Naive thymus-derived CD4-positive, alpha-beta T cell (primary cell): ENCODE measurements at regions not wholly inside any gene's neighbourhood (a gene's known extent, or its start where the extent isn't known, plus 50 kb on each side); places are given as distances from the start of the nearest gene placed in this dataset.

Experiments used
- ATAC-seq: fragments of 150-1000 bp; cut with Tn5 transposase; 2 replicates; pipeline ENCODE4 v1.10.0; 2021; ENCODE audit warnings: mild to moderate bottlenecking, moderate library complexity
- CTCF ChIA-PET: fragments of 350-600 bp; sonication (Branson Sonifier 250); formaldehyde crosslinking; loops from one replicate; lab custom pipeline; 2021; ENCODE audit warnings: antibody characterized with exemption; lab: Charles Lee
- POLR2A ChIA-PET: fragments of 350-600 bp; sonication (Branson Sonifier 250); formaldehyde crosslinking; loops from one replicate; lab custom pipeline; 2021; ENCODE audit warnings: antibody characterized with exemption, inconsistent platforms; lab: Charles Lee
- DNase-seq, 9 donors: peaks; one replicate each; pipeline versions ENCODE4 v3.0.0 to v3.0.0-alpha.2; 2020 to 2022; ENCODE audit warnings: mixed read lengths in 1 of 9
- H3K27ac ChIP-seq: one replicate; pipeline ENCODE4 v1.7.0; 2013; ENCODE audit warnings: mild to moderate bottlenecking, low read depth, low read length, moderate library complexity
- H3K27me3 ChIP-seq, 2 donors: one replicate each; pipeline ENCODE4 v1.7.0; 2013; ENCODE audit warnings: low read length in 2 of 2, mild to moderate bottlenecking in 2 of 2, moderate library complexity in 2 of 2; ENCODE audit not compliant: control insufficient read depth in 2 of 2, insufficient read depth in 2 of 2
- H3K36me3 ChIP-seq, 3 experiments: 1 replicate in 2 of 3; 2 replicates in 1 of 3; pipeline ENCODE4 v1.7.0; 2013; ENCODE audit warnings: low read length in 3 of 3, mild to moderate bottlenecking in 3 of 3, moderate library complexity in 1 of 3; ENCODE audit not compliant: insufficient read depth in 3 of 3, control insufficient read depth in 2 of 3
- H3K4me1 ChIP-seq, 2 donors: one replicate each; pipeline ENCODE4 v1.7.0; 2013; ENCODE audit warnings: low read length in 2 of 2, mild to moderate bottlenecking in 2 of 2, moderate library complexity in 1 of 2; ENCODE audit not compliant: control insufficient read depth in 2 of 2, insufficient read depth in 2 of 2
- H3K4me3 ChIP-seq: 2 replicates; pipeline ENCODE4 v1.7.0; 2013; ENCODE audit warnings: mild to moderate bottlenecking, low read length
- H3K9me3 ChIP-seq, 3 experiments: 1 replicate in 2 of 3; 2 replicates in 1 of 3; pipeline ENCODE4 v1.7.0; 2013; ENCODE audit warnings: low read length in 3 of 3; ENCODE audit not compliant: control insufficient read depth in 2 of 3
- H3K27ac Mint-ChIP-seq, 9 donors: one replicate each; pipeline ENCODE4 v1.8.0; 2020 to 2022; ENCODE audit warnings: mixed read lengths in 9 of 9, mild to moderate bottlenecking in 8 of 9, moderate library complexity in 5 of 9, inconsistent platforms in 2 of 9
- H3K27me3 Mint-ChIP-seq, 5 donors: one replicate each; pipeline ENCODE4 v1.8.0; 2021 to 2022; ENCODE audit warnings: mixed read lengths in 5 of 5, mild to moderate bottlenecking in 1 of 5
- H3K36me3 Mint-ChIP-seq, 5 donors: one replicate each; pipeline ENCODE4 v1.8.0; 2020 to 2022; ENCODE audit warnings: mixed read lengths in 5 of 5, mild to moderate bottlenecking in 3 of 5, inconsistent platforms in 1 of 5
- H3K4me1 Mint-ChIP-seq, 7 donors: one replicate each; pipeline ENCODE4 v1.8.0; 2020 to 2022; ENCODE audit warnings: mixed read lengths in 7 of 7, mild to moderate bottlenecking in 3 of 7, inconsistent platforms in 1 of 7
- H3K4me3 Mint-ChIP-seq, 10 donors: one replicate each; pipeline ENCODE4 v1.8.0; 2020 to 2022; ENCODE audit warnings: mild to moderate bottlenecking in 10 of 10, mixed read lengths in 10 of 10, moderate library complexity in 6 of 10, inconsistent platforms in 2 of 10
- H3K9me3 Mint-ChIP-seq, 11 donors: one replicate each; pipeline ENCODE4 v1.8.0; 2020 to 2022; ENCODE audit warnings: mixed read lengths in 11 of 11, mild to moderate bottlenecking in 4 of 11, inconsistent platforms in 1 of 11, moderate library complexity in 1 of 11
- intact Hi-C, 2 donors: fragments of 100-400 bp; cut with micrococcal nuclease; formaldehyde crosslinking; loops; one replicate each; pipeline ENCODE4 v1.15.1; 2023

DNA sequence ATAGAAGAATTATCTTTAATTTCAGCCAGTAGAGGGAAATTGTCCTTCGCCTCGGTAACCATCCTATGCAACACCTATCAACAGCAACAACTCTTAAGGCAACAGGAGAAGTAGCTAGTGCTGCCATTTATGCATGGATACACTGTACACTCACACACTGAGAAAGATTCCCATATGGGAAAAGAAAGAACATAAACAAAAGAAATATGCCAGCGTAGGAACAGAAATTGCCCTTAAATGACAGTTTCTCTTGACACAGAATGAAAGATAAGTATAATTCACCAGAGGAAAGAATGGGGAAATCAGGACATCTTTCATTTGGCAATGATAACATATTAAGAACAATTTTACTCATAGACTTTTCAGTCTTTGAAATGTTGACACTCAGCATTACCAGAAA, 466.9 kb downstream of the BCAT1 start:
- no peaks in the 10 kb centered on the region for H3K4me1 Mint-ChIP-seq
- no peak overlapping the region for H3K4me3 ChIP-seq
- no peak overlapping the region for H3K27ac ChIP-seq
- no peaks in the 10 kb centered on the region for H3K4me1 ChIP-seq
- H3K27me3 ChIP-seq, result no peaks in the 10 kb centered on the region
- no peak for DNase-seq
- intact Hi-C loops, result no loop called here
- no peak overlapping the region for H3K4me3 Mint-ChIP-seq
- ATAC-seq, result no peak
- ChIA-PET CTCF (no interaction called here), POLR2A (no interaction called here)
- H3K36me3 Mint-ChIP-seq, result no peaks in the 10 kb centered on the region
- peaks cover 0 to 12% (median 0%) of the 10 kb centered on the region in 11 donors for H3K9me3 Mint-ChIP-seq
- H3K36me3 ChIP-seq, result no peaks in the 10 kb centered on the region
- H3K27ac Mint-ChIP-seq, result no peak overlapping the region
- H3K27me3 Mint-ChIP-seq, result no peaks in the 10 kb centered on the region
- no peaks in the 10 kb centered on the region for H3K9me3 ChIP-seq

DNA sequence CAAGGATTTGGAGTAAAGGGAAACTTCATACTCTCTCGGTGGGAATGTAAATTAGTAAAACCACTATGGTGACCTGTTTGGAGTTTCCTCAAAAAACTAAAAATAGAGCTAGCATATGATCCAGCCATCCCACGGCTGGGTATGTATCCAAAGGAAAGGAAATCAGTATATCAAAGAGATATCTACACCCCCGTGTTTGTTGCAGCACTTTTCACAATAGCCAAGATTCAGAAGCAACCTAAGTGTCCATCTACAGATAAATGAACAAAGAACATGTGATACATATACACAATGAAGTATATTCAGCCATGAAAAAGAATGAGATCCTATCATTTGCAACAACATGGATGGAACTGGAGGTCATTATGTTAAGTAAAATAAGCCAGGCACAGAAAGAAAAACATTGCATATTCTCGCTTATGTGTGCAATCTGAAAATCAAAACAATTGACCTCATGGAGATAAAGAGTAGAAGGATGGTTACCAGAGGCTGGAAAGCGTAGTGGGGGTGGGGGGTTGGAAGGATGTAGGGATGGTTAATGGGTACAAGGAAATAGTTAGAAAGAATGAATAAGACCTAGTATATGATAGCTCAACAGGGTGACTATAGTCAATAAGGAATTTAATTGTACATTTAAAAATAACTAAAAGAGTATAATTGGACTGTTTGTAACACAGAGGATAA, 468.0 kb downstream of the BCAT1 start:
- Histone ChIP-seq H3K9me3 (no peaks in the 10 kb centered on the region), H3K27ac (no peak overlapping the region), H3K4me1 (no peaks in the 10 kb centered on the region), H3K27me3 (no peaks in the 10 kb centered on the region), H3K4me3 (no peak overlapping the region), H3K36me3 (no peaks in the 10 kb centered on the region)
- no peaks in the 10 kb centered on the region for H3K4me1 Mint-ChIP-seq
- H3K27me3 Mint-ChIP-seq, result no peaks in the 10 kb centered on the region
- ATAC-seq (no peak), DNase-seq (no peak)
- ChIA-PET POLR2A (no interaction called here), CTCF (no interaction called here)
- no peak overlapping the region for H3K4me3 Mint-ChIP-seq
- H3K27ac Mint-ChIP-seq, result no peak overlapping the region
- H3K36me3 Mint-ChIP-seq, result no peaks in the 10 kb centered on the region
- peaks cover 0 to 12% (median 0%) of the 10 kb centered on the region in 11 donors for H3K9me3 Mint-ChIP-seq
- intact Hi-C loops, result no loop called here

DNA sequence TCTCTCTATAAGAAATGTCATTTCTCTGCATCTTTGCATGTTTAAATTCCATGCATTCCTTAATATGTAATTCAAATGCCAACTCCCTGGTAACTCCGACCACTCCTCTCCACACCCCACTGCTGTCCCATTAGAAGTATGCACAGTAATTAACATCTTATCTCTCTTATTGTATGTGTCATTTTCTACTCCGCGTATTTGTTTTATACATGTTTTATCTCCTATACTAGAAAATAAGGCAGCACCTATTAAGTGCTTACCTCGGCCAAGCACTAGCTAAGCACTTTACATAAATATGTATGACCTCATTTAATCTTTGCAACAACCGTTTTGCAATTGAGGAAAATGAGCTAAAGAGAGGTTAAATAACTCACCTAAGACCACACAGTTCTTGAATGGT, 469.8 kb downstream of the BCAT1 start:
- CTCF ChIA-PET, result no interaction called here
- Mint-ChIP-seq H3K27me3 (no peaks in the 10 kb centered on the region), H3K9me3 (peaks cover 0 to 12% (median 0%) of the 10 kb centered on the region in 11 donors), H3K27ac (no peak overlapping the region), H3K4me3 (no peak overlapping the region), H3K4me1 (no peaks in the 10 kb centered on the region), H3K36me3 (no peaks in the 10 kb centered on the region)
- Histone ChIP-seq H3K36me3 (no peaks in the 10 kb centered on the region), H3K9me3 (no peaks in the 10 kb centered on the region), H3K4me1 (no peaks in the 10 kb centered on the region), H3K4me3 (no peak overlapping the region), H3K27me3 (no peaks in the 10 kb centered on the region), H3K27ac (no peak overlapping the region)
- POLR2A ChIA-PET, result no interaction called here
- DNase-seq (no peak), ATAC-seq (no peak)
- intact Hi-C loops, result no loop called here

DNA sequence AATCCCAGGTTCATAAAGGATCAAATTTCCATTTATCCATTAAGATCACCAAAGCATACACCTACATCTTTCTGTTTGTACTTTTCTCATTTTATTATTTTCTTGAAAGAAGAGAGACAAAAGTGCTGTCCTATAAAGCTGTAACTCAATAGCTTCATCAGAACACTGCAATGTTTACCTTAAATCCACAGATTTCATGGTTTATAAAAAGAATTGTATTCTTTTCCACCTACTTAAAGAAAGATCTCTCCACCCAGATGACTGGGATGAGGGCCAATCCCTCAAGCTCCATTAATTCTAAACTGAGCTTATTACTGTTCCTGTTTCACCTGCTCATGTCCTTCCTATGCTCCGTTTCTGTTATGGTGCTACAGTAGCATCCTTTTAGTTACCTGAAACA, 470.6 kb downstream of the BCAT1 start:
- H3K36me3 ChIP-seq, result no peaks in the 10 kb centered on the region
- ChIA-PET CTCF (no interaction called here), POLR2A (interaction anchor here (0.7 kb wide), 1 partner anchor 8 kb away, joined by 3 read pairs; no protein-coding TSS in a partner anchor)
- peaks cover 0 to 12% (median 0%) of the 10 kb centered on the region in 11 donors for H3K9me3 Mint-ChIP-seq
- no peak overlapping the region for H3K4me3 Mint-ChIP-seq
- H3K36me3 Mint-ChIP-seq, result no peaks in the 10 kb centered on the region
- H3K4me3 ChIP-seq, result no peak overlapping the region
- no peaks in the 10 kb centered on the region for H3K4me1 ChIP-seq
- no peaks in the 10 kb centered on the region for H3K27me3 ChIP-seq
- intact Hi-C loops, result no loop called here
- H3K9me3 ChIP-seq, result no peaks in the 10 kb centered on the region
- H3K27ac ChIP-seq, result no peak overlapping the region
- no peaks in the 10 kb centered on the region for H3K4me1 Mint-ChIP-seq
- no peak for ATAC-seq
- no peaks in the 10 kb centered on the region for H3K27me3 Mint-ChIP-seq
- H3K27ac Mint-ChIP-seq, result no peak overlapping the region
- no peak for DNase-seq

DNA sequence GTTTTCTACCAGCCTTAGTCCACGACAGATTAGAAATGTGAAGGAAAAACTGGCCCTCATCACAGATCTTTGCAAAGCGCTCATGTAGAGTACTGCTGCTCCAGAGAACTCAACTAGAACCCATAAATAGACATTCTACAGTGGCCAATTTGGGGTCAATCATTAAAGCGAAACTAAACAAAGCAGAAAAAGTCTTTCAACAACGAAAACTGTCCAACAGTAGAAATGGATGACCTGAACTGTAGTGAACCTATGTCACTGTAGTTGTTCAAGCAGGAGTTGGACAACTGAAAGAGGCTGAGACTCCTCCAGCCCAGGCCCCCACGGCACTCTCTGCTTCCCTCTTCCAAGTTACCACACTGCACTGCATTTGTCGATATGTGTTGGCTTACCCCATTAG, 472.6 kb downstream of the BCAT1 start:
- CTCF ChIA-PET, result no interaction called here
- intact Hi-C loops, result no loop called here
- Mint-ChIP-seq H3K27ac (no peak overlapping the region), H3K27me3 (no peaks in the 10 kb centered on the region), H3K4me1 (no peaks in the 10 kb centered on the region), H3K36me3 (no peaks in the 10 kb centered on the region), H3K4me3 (no peak overlapping the region), H3K9me3 (peaks cover 0 to 12% (median 0%) of the 10 kb centered on the region in 11 donors)
- Histone ChIP-seq H3K27me3 (no peaks in the 10 kb centered on the region), H3K9me3 (no peaks in the 10 kb centered on the region), H3K36me3 (no peaks in the 10 kb centered on the region), H3K4me1 (no peaks in the 10 kb centered on the region), H3K4me3 (no peak overlapping the region), H3K27ac (no peak overlapping the region)
- DNase-seq (no peak), ATAC-seq (no peak)
- POLR2A ChIA-PET, result no interaction called here

DNA sequence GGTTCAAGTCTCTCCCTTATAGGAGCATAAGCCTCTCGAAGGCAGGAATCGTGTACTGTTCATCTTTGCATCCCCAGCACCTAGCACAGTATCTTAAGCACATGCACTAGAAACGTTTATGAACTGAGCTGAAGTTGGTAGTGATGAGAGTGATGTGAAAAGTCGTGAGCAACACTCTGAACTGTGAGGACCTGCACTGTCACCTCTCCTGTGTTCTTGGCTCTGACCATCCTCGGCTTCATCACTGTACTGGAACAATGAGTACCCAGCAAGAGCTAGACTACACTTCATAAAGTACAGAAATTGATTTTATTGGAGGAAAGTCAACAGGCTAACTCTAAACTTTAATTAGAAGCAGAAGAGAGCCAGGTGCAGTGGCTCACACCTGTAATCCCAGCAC, 473.6 kb downstream of the BCAT1 start:
- Mint-ChIP-seq H3K4me1 (no peaks in the 10 kb centered on the region), H3K36me3 (no peaks in the 10 kb centered on the region), H3K9me3 (peaks cover 0 to 4% (median 0%) of the 10 kb centered on the region in 11 donors), H3K4me3 (no peak overlapping the region), H3K27ac (no peak overlapping the region), H3K27me3 (no peaks in the 10 kb centered on the region)
- H3K9me3 ChIP-seq, result no peaks in the 10 kb centered on the region
- ChIA-PET CTCF (no interaction called here), POLR2A (no interaction called here)
- H3K36me3 ChIP-seq, result no peaks in the 10 kb centered on the region
- no peaks in the 10 kb centered on the region for H3K27me3 ChIP-seq
- DNase-seq (no peak), ATAC-seq (no peak)
- no peak overlapping the region for H3K4me3 ChIP-seq
- intact Hi-C loops, result no loop called here
- no peaks in the 10 kb centered on the region for H3K4me1 ChIP-seq
- H3K27ac ChIP-seq, result no peak overlapping the region

DNA sequence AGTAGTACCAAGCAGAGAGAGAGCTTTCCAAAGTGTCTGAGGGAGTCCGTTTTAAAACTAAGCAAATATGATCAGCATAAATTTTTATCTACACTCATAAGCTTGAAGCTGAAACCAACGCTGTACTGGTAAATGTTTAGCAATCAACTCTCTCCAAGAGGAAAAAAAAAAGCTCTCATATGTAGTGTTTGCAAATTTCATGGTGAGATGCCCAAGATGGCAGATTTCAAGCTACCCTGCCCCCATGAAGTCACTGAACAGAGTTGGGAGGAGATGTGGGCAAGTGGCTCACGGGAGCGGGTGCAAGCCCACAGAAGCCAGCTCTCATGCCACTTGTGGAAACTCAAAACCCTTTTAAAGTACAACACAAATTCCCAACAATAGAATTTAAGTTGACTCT, 475.8 kb downstream of the BCAT1 start:
- Mint-ChIP-seq H3K27me3 (no peaks in the 10 kb centered on the region), H3K27ac (no peak overlapping the region), H3K4me3 (no peak overlapping the region), H3K4me1 (no peaks in the 10 kb centered on the region), H3K9me3 (peaks cover 0 to 2% (median 0%) of the 10 kb centered on the region in 11 donors), H3K36me3 (no peaks in the 10 kb centered on the region)
- ChIA-PET CTCF (no interaction called here), POLR2A (no interaction called here)
- intact Hi-C loops, result no loop called here
- no peaks in the 10 kb centered on the region for H3K9me3 ChIP-seq
- DNase-seq (no peak), ATAC-seq (no peak)
- H3K27me3 ChIP-seq, result no peaks in the 10 kb centered on the region
- no peaks in the 10 kb centered on the region for H3K4me1 ChIP-seq
- H3K36me3 ChIP-seq, result no peaks in the 10 kb centered on the region
- H3K4me3 ChIP-seq, result no peak overlapping the region
- no peak overlapping the region for H3K27ac ChIP-seq
